ENCODE measurements at regions not wholly inside any gene's neighbourhood (a gene's known extent, or its start where the extent isn't known, plus 50 kb on each side); places are given as distances from the start of the nearest gene placed in this dataset.

GRCh38 chr2:104429639-104430358 is 424.1 kb upstream of the POU3F3 start:
- TF ChIP-seq CSDC2 (CRISPR knock-in tag; IDR thresholded peaks at IDR 0.05) (no peak), ZFP30 (CRISPR knock-in tag; IDR thresholded peaks at IDR 0.05) (no peak), ZNF70 (CRISPR knock-in tag; IDR thresholded peaks at IDR 0.05) (no peak), ZNF8 (CRISPR knock-in tag; IDR thresholded peaks at IDR 0.05) (no peak), SNAI2 (CRISPR knock-in tag; IDR thresholded peaks at IDR 0.05) (no peak), ESRRG (CRISPR knock-in tag; IDR thresholded peaks at IDR 0.05) (no peak), BACH2 (CRISPR knock-in tag; IDR thresholded peaks at IDR 0.05; ENCODE audit: borderline replicate concordance) (no peak), RARB (CRISPR knock-in tag; IDR thresholded peaks at IDR 0.05) (no peak), ZNF565 (CRISPR knock-in tag; conservative IDR thresholded peaks at IDR 0.05; ENCODE audit: low read depth) (no peak), TSHZ2 (CRISPR knock-in tag; IDR thresholded peaks at IDR 0.05) (no peak), CSRNP3 (CRISPR knock-in tag; IDR thresholded peaks at IDR 0.05) (no peak), TCF4 (CRISPR knock-in tag; IDR thresholded peaks at IDR 0.05; ENCODE audit: borderline replicate concordance) (no peak), GLIS3 (CRISPR knock-in tag; IDR thresholded peaks at IDR 0.05) (no peak), TOX (CRISPR knock-in tag; IDR thresholded peaks at IDR 0.05; ENCODE audit: borderline replicate concordance) (no peak), PPARA (CRISPR knock-in tag; IDR thresholded peaks at IDR 0.05; ENCODE audit: borderline replicate concordance) (no peak), OSR1 (CRISPR knock-in tag; IDR thresholded peaks at IDR 0.05) (no peak)
- TF ChIP-seq, protein P1, sequence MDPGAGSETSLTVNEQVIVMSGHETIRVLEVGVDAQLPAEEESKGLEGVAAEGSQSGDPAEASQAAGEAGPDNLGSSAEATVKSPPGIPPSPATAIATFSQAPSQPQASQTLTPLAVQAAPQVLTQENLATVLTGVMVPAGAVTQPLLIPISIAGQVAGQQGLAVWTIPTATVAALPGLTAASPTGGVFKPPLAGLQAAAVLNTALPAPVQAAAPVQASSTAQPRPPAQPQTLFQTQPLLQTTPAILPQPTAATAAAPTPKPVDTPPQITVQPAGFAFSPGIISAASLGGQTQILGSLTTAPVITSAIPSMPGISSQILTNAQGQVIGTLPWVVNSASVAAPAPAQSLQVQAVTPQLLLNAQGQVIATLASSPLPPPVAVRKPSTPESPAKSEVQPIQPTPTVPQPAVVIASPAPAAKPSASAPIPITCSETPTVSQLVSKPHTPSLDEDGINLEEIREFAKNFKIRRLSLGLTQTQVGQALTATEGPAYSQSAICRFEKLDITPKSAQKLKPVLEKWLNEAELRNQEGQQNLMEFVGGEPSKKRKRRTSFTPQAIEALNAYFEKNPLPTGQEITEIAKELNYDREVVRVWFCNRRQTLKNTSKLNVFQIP (CRISPR knock-in tag; IDR thresholded peaks at IDR 0.05; ENCODE audit: borderline replicate concordance, low read depth) = no peak
- TF ChIP-seq, protein P2, sequence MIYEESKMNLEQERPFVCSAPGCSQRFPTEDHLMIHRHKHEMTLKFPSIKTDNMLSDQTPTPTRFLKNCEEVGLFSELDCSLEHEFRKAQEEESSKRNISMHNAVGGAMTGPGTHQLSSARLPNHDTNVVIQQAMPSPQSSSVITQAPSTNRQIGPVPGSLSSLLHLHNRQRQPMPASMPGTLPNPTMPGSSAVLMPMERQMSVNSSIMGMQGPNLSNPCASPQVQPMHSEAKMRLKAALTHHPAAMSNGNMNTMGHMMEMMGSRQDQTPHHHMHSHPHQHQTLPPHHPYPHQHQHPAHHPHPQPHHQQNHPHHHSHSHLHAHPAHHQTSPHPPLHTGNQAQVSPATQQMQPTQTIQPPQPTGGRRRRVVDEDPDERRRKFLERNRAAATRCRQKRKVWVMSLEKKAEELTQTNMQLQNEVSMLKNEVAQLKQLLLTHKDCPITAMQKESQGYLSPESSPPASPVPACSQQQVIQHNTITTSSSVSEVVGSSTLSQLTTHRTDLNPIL (CRISPR knock-in tag; IDR thresholded peaks at IDR 0.05; ENCODE audit: low read depth) = no peak
- no peak for ATAC-seq

GRCh38 chr2:104430359-104430740 is 423.6 kb upstream of the POU3F3 start:
- no peak for ATAC-seq

More at GRCh38 chr2:104430359-104430740, 423.6 kb upstream of the POU3F3 start:
- TF ChIP-seq TCF4 (CRISPR knock-in tag; IDR thresholded peaks at IDR 0.05; ENCODE audit: borderline replicate concordance) (no peak), ZC3H10 (CRISPR knock-in tag; IDR thresholded peaks at IDR 0.05) (no peak), RARB (CRISPR knock-in tag; IDR thresholded peaks at IDR 0.05) (no peak), ZNF8 (CRISPR knock-in tag; IDR thresholded peaks at IDR 0.05) (no peak), CSRNP3 (CRISPR knock-in tag; IDR thresholded peaks at IDR 0.05) (no peak), ZNF70 (CRISPR knock-in tag; IDR thresholded peaks at IDR 0.05) (no peak), TOX (CRISPR knock-in tag; IDR thresholded peaks at IDR 0.05; ENCODE audit: borderline replicate concordance) (no peak), PPARA (CRISPR knock-in tag; IDR thresholded peaks at IDR 0.05; ENCODE audit: borderline replicate concordance) (no peak), OSR1 (CRISPR knock-in tag; IDR thresholded peaks at IDR 0.05) (no peak)
- TF ChIP-seq, protein P3, sequence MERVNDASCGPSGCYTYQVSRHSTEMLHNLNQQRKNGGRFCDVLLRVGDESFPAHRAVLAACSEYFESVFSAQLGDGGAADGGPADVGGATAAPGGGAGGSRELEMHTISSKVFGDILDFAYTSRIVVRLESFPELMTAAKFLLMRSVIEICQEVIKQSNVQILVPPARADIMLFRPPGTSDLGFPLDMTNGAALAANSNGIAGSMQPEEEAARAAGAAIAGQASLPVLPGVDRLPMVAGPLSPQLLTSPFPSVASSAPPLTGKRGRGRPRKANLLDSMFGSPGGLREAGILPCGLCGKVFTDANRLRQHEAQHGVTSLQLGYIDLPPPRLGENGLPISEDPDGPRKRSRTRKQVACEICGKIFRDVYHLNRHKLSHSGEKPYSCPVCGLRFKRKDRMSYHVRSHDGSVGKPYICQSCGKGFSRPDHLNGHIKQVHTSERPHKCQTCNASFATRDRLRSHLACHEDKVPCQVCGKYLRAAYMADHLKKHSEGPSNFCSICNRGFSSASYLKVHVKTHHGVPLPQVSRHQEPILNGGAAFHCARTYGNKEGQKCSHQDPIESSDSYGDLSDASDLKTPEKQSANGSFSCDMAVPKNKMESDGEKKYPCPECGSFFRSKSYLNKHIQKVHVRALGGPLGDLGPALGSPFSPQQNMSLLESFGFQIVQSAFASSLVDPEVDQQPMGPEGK (CRISPR knock-in tag; IDR thresholded peaks at IDR 0.05; ENCODE audit: borderline replicate concordance) = no peak
- TF ChIP-seq, protein P1 (CRISPR knock-in tag; IDR thresholded peaks at IDR 0.05; ENCODE audit: borderline replicate concordance, low read depth) = no peak

Measured in SK-N-SH treated with all-trans-retinoic acid at 6 μM for 48 hours (cell line).